AG09309 (cell line): ENCODE measurements at regions not wholly inside any gene's neighbourhood (a gene's known extent, or its start where the extent isn't known, plus 50 kb on each side); places are given as distances from the start of the nearest gene placed in this dataset.
A peak's percentile ranks its signal among the peaks of the same experiment; 100 is the strongest.
"Not testable (repeated sequence)": the region's sequence is repeated elsewhere in the genome, so short reads cannot be mapped to it uniquely, and the experiment has no call there.

ENCODE experiments used
- DNase-seq: peaks from one replicate; pipeline ENCODE4 v3.0.0-alpha.2; 2010; ENCODE audit warnings: low read depth
- H3K4me3 ChIP-seq: 2 replicates; pipeline ENCODE4 v1.5.1; 2011; ENCODE audit warnings: mild to moderate bottlenecking, low read depth, low read length, moderate library complexity; ENCODE audit not compliant: control insufficient read depth
- CTCF ChIP-seq: IDR thresholded peaks from 2 replicates; pipeline ENCODE4 v1.5.1; 2011; ENCODE audit warnings: mild to moderate bottlenecking, low read depth, low read length, inconsistent platforms; ENCODE audit not compliant: insufficient read depth, control insufficient read depth; ENCODE audit errors: missing control alignments

GRCh38 chr9:34773955-34774354 is 64.0 kb upstream of the CCL21 start:
- DNase-seq = no peak
- no peak for TF ChIP-seq CTCF
- H3K4me3 ChIP-seq = no peak overlapping the region

- no peak for DNase-seq
- no peak for TF ChIP-seq CTCF
- H3K4me3 ChIP-seq = no peak overlapping the region
Measured at GRCh38 chr9:34773306-34773910, 63.5 kb upstream of the CCL21 start.

GRCh38 chr9:34771007-34771406 is 61.1 kb upstream of the CCL21 start:
- TF ChIP-seq CTCF = no peak
- no peak overlapping the region for H3K4me3 ChIP-seq
- DNase-seq = no peak

GRCh38 chr9:34767087-34767486 is 57.2 kb upstream of the CCL21 start:
- not testable (repeated sequence) for DNase-seq, H3K4me3 ChIP-seq

GRCh38 chr9:34760196-34761040 is 50.5 kb upstream of the CCL21 start:
- TF ChIP-seq CTCF = peak; percentile 75

More at GRCh38 chr9:34760196-34761040, 50.5 kb upstream of the CCL21 start:
- not testable (repeated sequence) for DNase-seq, H3K4me3 ChIP-seq
